CD4-positive, alpha-beta T cell treated with Interferon alpha-2 for 1 hour (primary cell): ENCODE measurements at regions not wholly inside any gene's neighbourhood (a gene's known extent, or its start where the extent isn't known, plus 50 kb on each side); places are given as distances from the start of the nearest gene placed in this dataset.

Experiments used
- DNase-seq, 2 donors: peaks; one replicate each; pipeline ENCODE4 v3.0.0-alpha.2; 2020 to 2022

- no peak for DNase-seq
These were observed 88.8 kb upstream of the GALNT18 start for GRCh38 chr11:11710556-11710955.

GRCh38 chr11:11709447-11710239 lies 87.8 kb upstream of the GALNT18 start:
- no peak for DNase-seq

- no peak for DNase-seq
These were observed 86.5 kb upstream of the GALNT18 start for GRCh38 chr11:11708256-11708655.

GRCh38 chr11:11706028-11706427 lies 84.2 kb upstream of the GALNT18 start:
- no peak for DNase-seq

- no peak for DNase-seq
These were observed 82.1 kb upstream of the GALNT18 start for GRCh38 chr11:11703885-11704284.

- no peak for DNase-seq
These were observed 79.3 kb upstream of the GALNT18 start for GRCh38 chr11:11701070-11701469.

- DNase-seq, result no peak
These were observed 76.0 kb upstream of the GALNT18 start for GRCh38 chr11:11697796-11698195.

- DNase-seq, result no peak
These were observed 69.7 kb upstream of the GALNT18 start for GRCh38 chr11:11691296-11692151.

GRCh38 chr11:11681536-11681935 lies 59.7 kb upstream of the GALNT18 start:
- DNase-seq, result no peak

- no peak for DNase-seq
These were observed 56.0 kb upstream of the GALNT18 start for GRCh38 chr11:11677672-11678356.

- DNase-seq, result no peak
These were observed 53.9 kb upstream of the GALNT18 start for GRCh38 chr11:11675671-11676181.

GRCh38 chr11:11672789-11673188 lies 51.0 kb upstream of the GALNT18 start:
- DNase-seq, result no peak

GRCh38 chr11:11672101-11672500 lies 50.3 kb upstream of the GALNT18 start:
- DNase-seq, result no peak
